ENCODE measurements at regions not wholly inside any gene's neighbourhood (a gene's known extent, or its start where the extent isn't known, plus 50 kb on each side); places are given as distances from the start of the nearest gene placed in this dataset.

DNA sequence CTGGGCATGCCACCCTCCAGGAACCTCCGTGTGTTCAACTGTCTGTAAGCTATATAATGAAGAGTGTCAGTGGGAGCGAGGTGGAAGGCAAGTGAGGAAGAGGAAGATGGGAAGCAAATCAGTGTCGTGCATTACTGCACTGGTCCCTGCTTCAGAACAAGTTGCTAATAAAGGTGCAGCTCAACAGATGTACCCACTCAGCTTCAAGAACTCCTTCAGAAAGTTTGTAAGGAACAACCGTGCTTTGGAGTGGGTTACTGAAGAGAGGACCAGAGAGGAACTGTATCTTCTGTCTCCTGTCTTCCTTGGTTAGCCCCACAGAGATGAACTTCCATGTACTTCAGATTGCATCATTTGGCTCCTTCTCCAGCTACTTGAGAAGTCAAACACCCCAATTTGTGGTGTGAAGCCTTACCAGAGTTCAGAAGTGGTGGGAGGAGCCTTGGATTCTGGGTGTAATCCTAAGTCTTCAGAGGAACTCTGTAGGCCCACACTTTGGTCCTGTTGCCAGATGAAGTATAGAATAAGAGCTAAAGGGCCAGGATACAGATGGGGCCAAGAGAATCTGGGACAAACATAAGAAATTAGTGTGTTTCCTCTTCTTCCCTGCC, 290.5 kb upstream of the PROX1 start:
- TF ChIP-seq, protein P1, sequence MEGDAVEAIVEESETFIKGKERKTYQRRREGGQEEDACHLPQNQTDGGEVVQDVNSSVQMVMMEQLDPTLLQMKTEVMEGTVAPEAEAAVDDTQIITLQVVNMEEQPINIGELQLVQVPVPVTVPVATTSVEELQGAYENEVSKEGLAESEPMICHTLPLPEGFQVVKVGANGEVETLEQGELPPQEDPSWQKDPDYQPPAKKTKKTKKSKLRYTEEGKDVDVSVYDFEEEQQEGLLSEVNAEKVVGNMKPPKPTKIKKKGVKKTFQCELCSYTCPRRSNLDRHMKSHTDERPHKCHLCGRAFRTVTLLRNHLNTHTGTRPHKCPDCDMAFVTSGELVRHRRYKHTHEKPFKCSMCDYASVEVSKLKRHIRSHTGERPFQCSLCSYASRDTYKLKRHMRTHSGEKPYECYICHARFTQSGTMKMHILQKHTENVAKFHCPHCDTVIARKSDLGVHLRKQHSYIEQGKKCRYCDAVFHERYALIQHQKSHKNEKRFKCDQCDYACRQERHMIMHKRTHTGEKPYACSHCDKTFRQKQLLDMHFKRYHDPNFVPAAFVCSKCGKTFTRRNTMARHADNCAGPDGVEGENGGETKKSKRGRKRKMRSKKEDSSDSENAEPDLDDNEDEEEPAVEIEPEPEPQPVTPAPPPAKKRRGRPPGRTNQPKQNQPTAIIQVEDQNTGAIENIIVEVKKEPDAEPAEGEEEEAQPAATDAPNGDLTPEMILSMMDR (conservative IDR thresholded peaks at IDR 0.05; ENCODE audit: low read depth, low read length), result no peak
- no peak for TF ChIP-seq EZH2 (IDR thresholded peaks at IDR 0.05; ENCODE audit: low read length, unreplicated experiment)

Measured in PC-3 (cell line).